ENCODE measurements at regions not wholly inside any gene's neighbourhood (a gene's known extent, or its start where the extent isn't known, plus 50 kb on each side); places are given as distances from the start of the nearest gene placed in this dataset.

DNA sequence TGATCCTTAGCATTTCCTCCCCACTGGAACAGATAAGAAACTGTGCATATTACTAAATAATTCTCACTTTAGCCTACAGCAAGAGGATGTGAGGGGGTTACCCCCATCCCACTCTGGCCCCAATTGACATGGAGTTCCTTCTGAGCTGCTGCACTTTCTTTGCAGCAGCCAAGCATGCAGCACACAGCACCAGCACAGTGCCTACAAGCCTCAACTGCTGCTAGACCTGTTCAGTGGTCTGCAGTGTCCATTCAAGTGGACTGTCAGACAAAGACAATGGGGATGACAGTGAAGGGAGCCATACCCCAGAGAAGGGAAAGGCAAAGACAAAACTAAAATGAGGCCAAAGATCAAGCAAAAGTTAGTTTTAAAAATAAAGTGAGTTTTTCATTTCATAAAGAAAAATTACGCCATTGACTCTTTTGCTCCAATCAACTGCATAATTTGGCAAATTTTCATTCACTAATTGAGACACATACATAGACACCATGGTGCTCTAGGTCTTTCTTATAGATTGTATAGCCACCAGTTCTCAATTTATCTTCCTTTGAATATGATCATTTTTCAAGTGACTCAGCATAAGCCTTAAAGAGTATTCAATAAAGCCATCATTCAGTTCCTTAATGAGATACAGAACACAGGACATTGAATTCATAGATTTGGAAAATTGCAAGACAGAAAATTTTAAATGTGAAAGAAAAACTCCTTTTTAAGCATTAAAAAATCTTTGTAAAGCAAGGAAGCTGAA, 410.6 kb downstream of the HNRNPD start:
- Mint-ChIP-seq H3K4me3 (no peak overlapping the region), H3K36me3 (ENCODE audit: low read depth) (no peaks in the 10 kb centered on the region), H3K4me1 (ENCODE audit: low read depth) (peaks cover 7% of the 10 kb centered on the region), H3K9me3 (no peaks in the 10 kb centered on the region), H3K27me3 (no peaks in the 10 kb centered on the region), H3K27ac (no peak overlapping the region)

DNA sequence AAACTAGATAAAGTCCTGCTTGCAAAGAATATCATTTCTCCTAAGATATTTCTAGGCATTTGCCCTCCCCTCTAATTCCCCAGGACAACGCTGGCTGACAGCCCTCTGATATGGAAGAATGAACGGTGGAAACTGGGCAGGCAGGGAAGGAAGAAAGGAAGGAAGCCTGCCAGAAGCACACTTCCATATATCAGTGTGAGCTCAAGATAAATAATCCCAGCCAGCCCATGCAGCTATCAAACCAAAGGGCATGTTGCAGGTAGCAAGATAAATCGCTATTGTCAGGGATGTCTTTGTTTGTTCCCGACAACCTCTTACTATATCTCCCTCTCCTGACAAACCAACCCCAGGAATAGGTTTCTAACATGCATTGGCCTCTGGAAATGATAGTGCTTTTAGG, 412.8 kb downstream of the HNRNPD start:
- Mint-ChIP-seq H3K36me3 (ENCODE audit: low read depth) (no peaks in the 10 kb centered on the region), H3K4me1 (ENCODE audit: low read depth) (peaks cover 6% of the 10 kb centered on the region), H3K27ac (no peak overlapping the region), H3K9me3 (no peaks in the 10 kb centered on the region), H3K4me3 (no peak overlapping the region), H3K27me3 (peaks cover 4% of the 10 kb centered on the region)

DNA sequence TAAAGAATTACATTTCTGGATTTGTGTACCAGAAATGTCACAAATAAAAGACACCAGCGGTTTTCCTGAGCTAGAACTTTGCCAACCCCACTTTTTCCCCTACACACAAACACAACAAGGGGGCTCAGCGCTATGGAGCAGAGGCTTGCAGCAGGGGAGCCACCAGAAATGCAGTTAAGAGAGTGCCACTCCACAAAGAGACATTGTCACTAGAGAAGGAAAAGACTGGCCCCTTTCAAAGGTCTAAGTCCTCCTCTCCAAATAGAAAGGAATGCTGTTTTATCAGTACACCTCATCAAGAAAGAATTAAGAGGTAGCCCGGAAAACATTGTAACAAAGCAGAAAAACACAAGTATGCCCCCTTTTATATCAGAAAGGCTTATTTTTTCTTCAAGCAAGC, 419.5 kb downstream of the HNRNPD start:
- H3K9me3 Mint-ChIP-seq: no peaks in the 10 kb centered on the region
- H3K4me1 Mint-ChIP-seq (ENCODE audit: low read depth): no peaks in the 10 kb centered on the region
- no peak overlapping the region for H3K4me3 Mint-ChIP-seq
- no peak overlapping the region for H3K27ac Mint-ChIP-seq
- no peaks in the 10 kb centered on the region for H3K36me3 Mint-ChIP-seq (ENCODE audit: low read depth)
- H3K27me3 Mint-ChIP-seq: peaks cover 4% of the 10 kb centered on the region

DNA sequence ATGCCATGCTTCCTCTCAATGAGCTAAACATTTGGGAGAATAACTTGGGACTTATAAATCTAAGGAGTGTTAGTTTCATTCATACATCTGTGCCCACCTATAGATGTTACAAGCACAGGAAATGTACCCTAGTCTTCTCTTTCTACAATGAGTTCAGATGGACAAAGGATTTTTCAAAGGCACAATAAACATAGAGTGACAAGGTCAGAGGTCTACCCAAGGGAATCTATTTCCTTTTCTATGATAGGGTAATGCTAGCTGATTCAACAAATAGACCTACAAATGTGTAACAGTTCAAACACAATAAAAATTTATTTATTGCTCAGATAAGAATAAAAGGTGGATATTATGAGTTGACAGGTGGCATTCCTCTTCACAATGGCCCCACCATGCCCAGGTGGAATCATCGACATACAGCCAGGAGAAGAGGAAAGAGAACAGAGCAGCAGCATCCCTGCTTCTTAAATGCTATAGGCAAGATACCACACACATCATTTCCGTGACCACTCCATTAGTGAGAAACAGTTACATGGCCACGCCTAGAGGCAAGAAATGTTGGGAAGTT, 421.8 kb downstream of the HNRNPD start:
- H3K36me3 Mint-ChIP-seq (ENCODE audit: low read depth): no peaks in the 10 kb centered on the region
- H3K27ac Mint-ChIP-seq: no peak overlapping the region
- H3K9me3 Mint-ChIP-seq: no peaks in the 10 kb centered on the region
- peaks cover 5% of the 10 kb centered on the region for H3K27me3 Mint-ChIP-seq
- H3K4me3 Mint-ChIP-seq: no peak overlapping the region
- no peaks in the 10 kb centered on the region for H3K4me1 Mint-ChIP-seq (ENCODE audit: low read depth)

DNA sequence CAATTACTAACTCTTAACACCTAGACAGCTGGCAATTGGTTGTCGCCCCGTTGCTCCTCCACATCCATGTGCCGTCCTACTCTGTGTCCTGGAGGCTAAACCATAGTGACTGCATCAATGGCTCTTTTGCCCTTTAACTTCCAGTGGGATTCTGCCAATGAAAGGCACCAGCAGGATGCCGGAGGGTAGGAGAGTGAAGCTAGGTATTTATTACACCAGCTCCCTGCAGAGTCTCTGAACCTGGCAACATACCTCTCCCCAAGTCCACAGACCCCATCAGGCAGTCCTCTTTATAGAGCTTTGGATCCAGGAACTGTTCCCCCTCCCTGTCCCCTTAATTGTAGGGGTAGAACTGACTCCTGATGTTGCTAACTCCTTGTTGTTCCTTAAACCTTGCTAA, 426.8 kb downstream of the HNRNPD start:
- Mint-ChIP-seq H3K4me3 (no peak overlapping the region), H3K27me3 (peaks cover 17% of the 10 kb centered on the region), H3K27ac (no peak overlapping the region), H3K4me1 (ENCODE audit: low read depth) (no peaks in the 10 kb centered on the region), H3K36me3 (ENCODE audit: low read depth) (no peaks in the 10 kb centered on the region), H3K9me3 (no peaks in the 10 kb centered on the region)

DNA sequence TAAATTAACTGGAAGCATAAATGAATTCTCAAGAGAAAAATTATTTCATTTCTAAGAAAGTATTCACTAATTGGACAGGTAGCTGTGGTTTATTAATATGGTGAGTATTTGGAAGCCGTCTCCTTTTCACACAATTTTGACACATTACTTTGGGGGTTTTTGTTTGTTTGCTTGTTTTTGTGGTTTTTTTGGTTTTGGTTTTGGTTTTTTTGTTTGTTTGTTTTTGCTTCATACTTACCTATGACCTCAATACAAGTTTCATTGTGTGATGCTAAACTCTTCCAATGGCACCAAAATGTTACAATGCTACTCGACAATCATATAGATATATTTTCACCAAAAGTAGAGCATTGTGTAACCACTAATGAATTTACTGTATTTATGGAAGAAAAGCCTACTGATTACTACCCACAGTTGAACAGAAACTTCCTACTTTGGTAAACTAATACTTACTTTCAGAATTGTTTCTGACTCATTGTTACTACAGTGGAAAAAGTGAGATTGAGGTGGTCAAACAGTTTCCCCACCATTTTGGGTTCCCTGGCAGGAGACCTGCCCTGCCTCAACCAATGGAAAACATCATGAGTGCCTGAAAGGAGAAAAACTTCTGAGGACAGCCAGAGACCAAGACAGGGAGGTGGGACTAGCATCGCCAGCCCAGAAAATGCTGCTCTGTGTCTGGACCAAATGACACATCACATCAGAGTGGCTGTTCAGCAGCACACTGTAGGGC, 443.1 kb downstream of the HNRNPD start:
- Mint-ChIP-seq H3K27me3 (peaks cover 4% of the 10 kb centered on the region), H3K36me3 (ENCODE audit: low read depth) (no peaks in the 10 kb centered on the region), H3K27ac (peak overlapping the region; percentile 55), H3K9me3 (no peaks in the 10 kb centered on the region), H3K4me1 (ENCODE audit: low read depth) (peaks cover 11% of the 10 kb centered on the region), H3K4me3 (no peak overlapping the region)

DNA sequence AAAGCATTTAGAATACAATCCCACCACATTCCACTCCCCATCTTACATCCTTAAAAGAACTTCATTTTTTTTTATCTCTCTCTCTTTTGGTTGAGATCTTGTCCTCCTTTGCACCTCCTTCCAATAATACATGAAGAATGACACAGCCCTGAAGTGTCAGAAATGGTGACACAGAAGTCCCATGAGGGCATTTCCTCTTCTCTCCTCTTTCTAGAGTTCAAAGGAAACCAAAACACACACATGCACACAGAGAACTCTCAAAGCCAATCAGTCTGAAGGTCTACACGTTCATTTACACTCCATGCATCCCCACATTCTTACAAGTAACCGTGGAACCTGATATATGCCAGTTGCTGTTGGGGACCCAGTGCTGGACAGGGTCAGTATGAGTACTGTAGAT, 450.7 kb downstream of the HNRNPD start:
- Mint-ChIP-seq H3K27ac (no peak overlapping the region), H3K9me3 (no peaks in the 10 kb centered on the region), H3K36me3 (ENCODE audit: low read depth) (no peaks in the 10 kb centered on the region), H3K4me1 (ENCODE audit: low read depth) (peaks cover 9% of the 10 kb centered on the region), H3K27me3 (peaks cover 9% of the 10 kb centered on the region), H3K4me3 (no peak overlapping the region)

DNA sequence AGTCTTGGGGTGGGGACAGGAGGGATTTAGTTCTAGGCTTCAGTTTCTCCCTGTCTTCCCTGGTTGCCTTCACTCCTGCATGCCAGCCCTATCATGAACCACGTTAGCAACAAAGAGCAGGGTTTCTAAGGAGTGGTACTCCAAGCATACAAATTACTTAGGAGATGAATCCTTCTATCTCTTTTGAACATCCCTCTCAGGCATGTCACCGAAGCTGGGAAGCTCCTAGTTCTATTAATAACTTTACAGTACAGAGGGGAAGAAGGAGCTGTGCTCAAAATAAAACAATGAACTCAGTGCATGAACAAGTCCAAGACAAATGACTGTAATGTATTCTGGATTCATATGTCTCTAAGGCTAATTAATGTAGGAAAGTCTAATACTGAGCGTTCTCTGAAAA, 450.6 kb upstream of the RASGEF1B start:
- Mint-ChIP-seq H3K4me1 (ENCODE audit: low read depth) (peaks cover 9% of the 10 kb centered on the region), H3K27me3 (peaks cover 14% of the 10 kb centered on the region), H3K27ac (no peak overlapping the region), H3K9me3 (no peaks in the 10 kb centered on the region), H3K36me3 (ENCODE audit: low read depth) (no peaks in the 10 kb centered on the region), H3K4me3 (no peak overlapping the region)

DNA sequence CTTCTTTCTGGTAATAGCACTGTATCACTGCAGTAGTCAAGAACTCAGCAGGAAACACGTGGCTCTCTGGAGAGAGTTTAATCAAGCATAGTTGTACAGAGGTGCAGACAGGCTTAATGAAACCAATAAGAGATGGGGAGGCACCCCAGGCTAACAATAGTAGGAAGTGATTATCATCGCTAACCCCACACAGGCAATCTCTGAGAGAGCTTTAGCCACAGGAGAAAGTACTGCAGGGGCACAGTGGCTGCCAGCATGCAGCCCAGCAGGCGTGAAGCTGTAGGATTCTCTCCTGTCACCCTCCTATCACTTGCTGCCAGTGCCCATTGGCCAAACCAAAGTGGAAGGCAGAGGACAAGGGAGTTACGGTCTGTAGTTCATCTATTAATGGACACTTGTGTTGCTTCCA, 450.0 kb upstream of the RASGEF1B start:
- Mint-ChIP-seq H3K9me3 (no peaks in the 10 kb centered on the region), H3K36me3 (ENCODE audit: low read depth) (no peaks in the 10 kb centered on the region), H3K27me3 (peaks cover 14% of the 10 kb centered on the region), H3K4me3 (no peak overlapping the region), H3K4me1 (ENCODE audit: low read depth) (peaks cover 9% of the 10 kb centered on the region), H3K27ac (no peak overlapping the region)

DNA sequence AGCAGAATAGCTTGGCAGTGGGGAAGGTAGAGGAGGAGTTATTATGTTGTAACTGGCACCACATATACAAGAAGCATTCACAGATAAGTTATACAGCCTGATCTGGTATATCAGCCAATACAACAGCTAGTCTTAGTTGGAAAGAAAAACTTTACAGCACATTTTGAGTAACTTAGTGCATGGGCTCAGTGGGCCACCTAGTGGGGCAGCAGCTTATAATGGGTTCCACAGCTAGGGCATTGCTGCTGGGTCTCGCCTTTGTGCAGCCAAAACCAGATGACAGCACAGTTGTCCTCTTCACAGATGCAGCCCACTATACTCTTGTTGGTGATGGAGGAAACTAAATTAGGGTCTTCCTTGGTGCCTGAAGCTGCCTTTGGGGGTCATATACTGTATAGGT, 448.1 kb upstream of the RASGEF1B start:
- Mint-ChIP-seq H3K27ac (no peak overlapping the region), H3K27me3 (peaks cover 18% of the 10 kb centered on the region), H3K9me3 (no peaks in the 10 kb centered on the region), H3K36me3 (ENCODE audit: low read depth) (no peaks in the 10 kb centered on the region), H3K4me3 (no peak overlapping the region), H3K4me1 (ENCODE audit: low read depth) (peaks cover 9% of the 10 kb centered on the region)

DNA sequence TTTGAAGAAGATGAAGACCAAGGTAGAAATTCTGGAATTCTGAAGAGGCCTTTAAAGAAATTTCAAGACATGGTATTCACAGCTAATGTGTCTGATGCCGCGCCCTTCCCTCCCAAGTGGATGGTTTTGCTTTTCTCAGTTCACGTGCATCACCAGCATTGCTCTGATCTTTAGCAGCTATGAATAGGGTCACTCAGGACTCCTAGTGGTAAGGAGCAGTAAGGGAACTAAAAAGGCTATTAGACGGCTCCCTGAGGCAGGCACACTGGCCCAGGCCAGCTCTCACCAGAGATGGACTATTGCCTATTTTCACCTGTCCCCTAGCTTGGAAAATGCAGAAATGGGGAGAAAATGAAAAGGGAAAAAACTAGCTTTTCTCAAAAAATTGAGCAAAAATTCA, 447.5 kb upstream of the RASGEF1B start:
- no peak overlapping the region for H3K4me3 Mint-ChIP-seq
- no peak overlapping the region for H3K27ac Mint-ChIP-seq
- peaks cover 16% of the 10 kb centered on the region for H3K27me3 Mint-ChIP-seq
- H3K9me3 Mint-ChIP-seq: no peaks in the 10 kb centered on the region
- no peaks in the 10 kb centered on the region for H3K36me3 Mint-ChIP-seq (ENCODE audit: low read depth)
- peaks cover 9% of the 10 kb centered on the region for H3K4me1 Mint-ChIP-seq (ENCODE audit: low read depth)

DNA sequence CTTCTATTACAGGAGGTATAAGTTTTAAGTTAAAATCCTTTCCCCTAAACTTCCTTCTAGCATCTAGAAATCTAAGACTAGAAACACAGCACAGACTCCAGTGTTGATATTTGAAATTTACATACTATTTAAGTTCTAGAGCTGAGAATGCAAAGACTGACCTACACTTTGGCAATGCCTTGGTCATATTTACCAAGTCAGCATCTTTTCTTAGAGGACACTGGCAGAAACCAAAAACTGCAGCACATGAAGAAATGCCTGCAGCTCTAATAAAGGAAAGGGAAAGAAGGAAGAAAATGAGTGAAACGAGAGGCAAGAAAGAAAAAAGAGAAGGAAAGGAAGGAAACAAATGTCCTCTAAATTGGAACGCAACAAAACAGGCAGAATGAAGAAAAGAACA, 443.7 kb upstream of the RASGEF1B start:
- H3K4me1 Mint-ChIP-seq (ENCODE audit: low read depth): peaks cover 9% of the 10 kb centered on the region
- H3K4me3 Mint-ChIP-seq: no peak overlapping the region
- H3K27ac Mint-ChIP-seq: no peak overlapping the region
- H3K9me3 Mint-ChIP-seq: no peaks in the 10 kb centered on the region
- no peaks in the 10 kb centered on the region for H3K36me3 Mint-ChIP-seq (ENCODE audit: low read depth)
- H3K27me3 Mint-ChIP-seq: peaks cover 23% of the 10 kb centered on the region

DNA sequence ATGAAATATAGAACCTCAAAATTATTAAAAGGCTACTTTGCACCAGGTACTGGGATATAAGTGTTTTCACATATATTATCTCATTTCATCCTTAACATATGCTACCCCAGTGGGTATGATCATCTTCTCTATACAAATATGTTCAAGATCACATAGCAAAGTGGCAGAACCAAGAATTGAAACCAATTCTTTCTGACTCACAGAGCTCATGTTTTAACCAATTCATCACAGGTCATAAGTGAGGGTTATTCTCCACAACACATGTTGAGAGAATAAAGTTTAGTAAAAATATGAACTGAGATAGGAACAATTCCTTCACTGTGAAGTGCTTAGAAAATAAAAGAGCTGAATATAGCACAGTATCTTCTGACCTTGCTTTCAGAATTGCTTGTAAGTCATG, 442.9 kb upstream of the RASGEF1B start:
- peaks cover 23% of the 10 kb centered on the region for H3K27me3 Mint-ChIP-seq
- no peak overlapping the region for H3K4me3 Mint-ChIP-seq
- H3K9me3 Mint-ChIP-seq: no peaks in the 10 kb centered on the region
- peaks cover 9% of the 10 kb centered on the region for H3K4me1 Mint-ChIP-seq (ENCODE audit: low read depth)
- no peak overlapping the region for H3K27ac Mint-ChIP-seq
- no peaks in the 10 kb centered on the region for H3K36me3 Mint-ChIP-seq (ENCODE audit: low read depth)

DNA sequence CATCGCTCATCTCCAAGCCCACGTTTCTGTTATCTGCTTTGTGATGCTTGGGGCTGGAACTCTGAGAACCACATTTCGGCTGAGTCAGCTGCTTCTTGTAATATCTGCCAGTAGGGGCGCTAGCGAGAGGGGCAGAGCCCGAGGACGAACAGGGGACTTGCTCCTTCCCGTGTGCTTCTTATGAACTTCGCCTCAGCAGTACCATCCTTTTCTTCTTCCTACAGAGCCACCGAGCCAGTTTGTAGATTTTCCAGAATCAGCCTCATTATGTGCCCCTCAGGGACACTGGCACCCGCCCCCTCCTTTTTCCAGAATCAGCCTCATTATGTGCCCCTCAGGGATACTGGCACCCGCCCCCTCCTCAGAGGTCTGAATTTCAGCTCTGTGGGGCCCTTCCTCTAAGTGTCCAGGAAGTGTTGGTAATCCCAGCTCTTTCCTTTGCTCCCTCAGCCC, 441.7 kb upstream of the RASGEF1B start:
- no peak overlapping the region for H3K27ac Mint-ChIP-seq
- H3K27me3 Mint-ChIP-seq: peaks cover 28% of the 10 kb centered on the region
- H3K36me3 Mint-ChIP-seq (ENCODE audit: low read depth): no peaks in the 10 kb centered on the region
- H3K9me3 Mint-ChIP-seq: no peaks in the 10 kb centered on the region
- peaks cover 9% of the 10 kb centered on the region for H3K4me1 Mint-ChIP-seq (ENCODE audit: low read depth)
- no peak overlapping the region for H3K4me3 Mint-ChIP-seq

DNA sequence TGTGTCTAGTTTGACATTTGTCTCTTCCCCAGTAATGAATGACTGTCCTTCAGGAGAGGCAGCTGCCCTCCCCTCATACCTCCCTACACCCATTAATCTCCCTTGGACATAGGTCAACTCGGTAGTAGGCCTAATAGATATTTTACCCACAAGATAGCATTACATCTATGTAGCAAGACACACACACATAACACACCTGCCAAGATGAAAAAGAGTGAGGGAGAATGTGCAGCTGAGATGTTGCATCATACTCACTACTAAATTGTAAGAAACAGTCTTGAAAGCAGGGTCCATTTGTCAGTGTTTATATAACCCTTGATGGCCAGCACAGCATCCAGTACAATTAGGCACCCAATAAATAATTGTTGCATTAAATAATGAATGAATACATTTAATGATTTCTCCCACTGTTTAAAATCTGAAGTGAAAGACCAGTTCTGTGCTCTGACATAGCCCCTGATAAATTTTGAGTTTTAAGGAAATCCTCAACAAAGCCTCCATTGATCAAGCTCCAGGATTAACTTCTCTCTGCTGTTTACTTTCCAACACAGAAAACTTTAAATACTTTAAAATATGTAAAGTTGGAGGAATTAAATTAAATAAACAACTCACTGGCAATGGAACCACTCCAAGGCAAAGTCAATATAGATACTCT, 440.8 kb upstream of the RASGEF1B start:
- no peak overlapping the region for H3K4me3 Mint-ChIP-seq
- no peaks in the 10 kb centered on the region for H3K36me3 Mint-ChIP-seq (ENCODE audit: low read depth)
- peaks cover 23% of the 10 kb centered on the region for H3K27me3 Mint-ChIP-seq
- H3K4me1 Mint-ChIP-seq (ENCODE audit: low read depth): peaks cover 9% of the 10 kb centered on the region
- H3K27ac Mint-ChIP-seq: no peak overlapping the region
- H3K9me3 Mint-ChIP-seq: no peaks in the 10 kb centered on the region

Data from stimulated activated naive CD8-positive, alpha-beta T cell treated with anti-CD3 and anti-CD28 coated beads, Interleukin-15, Interleukin-2, amounts not matched to agents 100 ng/mL and 50 ng/mL, for 24 hours (primary cell).